K562 (cell line): ENCODE measurements at regions not wholly inside any gene's neighbourhood (a gene's known extent, or its start where the extent isn't known, plus 50 kb on each side); places are given as distances from the start of the nearest gene placed in this dataset.

Experiments used
- ATAC-seq: fragments of 200-7000 bp; cut with Tn5 transposase; 3 replicates; pipeline ENCODE4 v1.9.1; 2020; ENCODE audit warnings: moderate library complexity
- BruUV-seq: library from RNA; stranded (reverse); fragments of 400-500 nt; replicated peaks from 2 replicates; lab custom pipeline; 2021; lab: Mats Ljungman, UMichigan
- CTCF ChIA-PET: fragments of 300-600 bp; formaldehyde crosslinking; extraction: SDS; loops from one replicate; lab custom pipeline; 2021; ENCODE audit warnings: low intra/inter-chr PET ratio; lab: Yijun Ruan, JAX
- POLR2A ChIA-PET: fragments of 300-600, 350-650 bp; sonication (Branson Sonifier 250); formaldehyde crosslinking; extraction: SDS; loops from one replicate; lab custom pipeline; 2021; ENCODE audit warnings: antibody characterized with exemption, inconsistent platforms; lab: Yijun Ruan, JAX
- DNase-seq, 4 experiments: peaks; one replicate each; pipeline versions ENCODE4 v3.0.0 to v3.0.0-alpha.2; 2011 to 2018; ENCODE audit warnings: low spot score in 3 of 4, mixed read lengths in 3 of 4; ENCODE audit errors: extremely low read depth in 1 of 4
- FAIRE-seq: peaks from 2 replicates; lab custom pipeline; 2011; peaks lifted over from hg19 to GRCh38; lab: Jason Lieb, UNC
- H2AFZ ChIP-seq: 2 replicates; pipeline ENCODE4 v1.6.0; 2011; ENCODE audit warnings: low read depth, low read length, control low read depth, inconsistent platforms
- H3K27ac ChIP-seq: fragments of 200-600 bp; 3 replicates; pipeline ENCODE4 v1.8.0; 2011; ENCODE audit warnings: low read depth, mild to moderate bottlenecking, control low read depth, inconsistent platforms, low read length, moderate library complexity, mixed read lengths; ENCODE audit errors: extremely low read depth
- H3K27me3 ChIP-seq, 2 experiments: fragments of 300-600 bp in 1 of 2; 2 replicates in 1 of 2; 3 replicates in 1 of 2; pipeline versions ENCODE4 v1.6.0 to v1.8.0; 2011; ENCODE audit warnings: inconsistent platforms in 2 of 2, low read length in 2 of 2, mild to moderate bottlenecking in 1 of 2, mixed read lengths in 1 of 2, moderate library complexity in 1 of 2; ENCODE audit not compliant: control insufficient read depth in 2 of 2, insufficient read depth in 2 of 2
- H3K36me3 ChIP-seq: fragments of 300-600 bp; 3 replicates; pipeline ENCODE4 v1.8.0; 2011; ENCODE audit warnings: mild to moderate bottlenecking, low read length, inconsistent platforms; ENCODE audit not compliant: control insufficient read depth, insufficient read depth
- H3K4me1 ChIP-seq, 2 experiments: fragments of 200-600 bp in 1 of 2; replicated peaks in 1 of 2; 2 replicates in 1 of 2; 3 replicates in 1 of 2; pipeline versions ENCODE4 v1.5.1 to v1.8.0; 2011; ENCODE audit warnings: inconsistent platforms in 2 of 2, low read length in 2 of 2, mild to moderate bottlenecking in 1 of 2, mixed read lengths in 1 of 2, moderate library complexity in 1 of 2; ENCODE audit not compliant: control insufficient read depth in 2 of 2, insufficient read depth in 2 of 2
- H3K4me2 ChIP-seq: 2 replicates; pipeline ENCODE4 v1.6.1; 2011; ENCODE audit warnings: low read length, control low read depth, inconsistent platforms, mixed read lengths; ENCODE audit not compliant: insufficient read depth
- H3K4me3 ChIP-seq: fragments of 200-600 bp; sonication (generic), shearing (Covaris generic); 2 replicates; pipeline ENCODE4 v1.5.1; 2016; ENCODE audit warnings: control low read depth, inconsistent platforms
- H3K79me2 ChIP-seq: fragments of 200-600 bp; 3 replicates; pipeline ENCODE4 v1.8.0; 2011; ENCODE audit warnings: low read length, inconsistent platforms; ENCODE audit not compliant: control insufficient read depth, insufficient read depth
- H3K9ac ChIP-seq, 2 experiments: 2 replicates each; pipeline versions ENCODE4 v1.6.0 to v1.6.1; 2011; ENCODE audit warnings: low read depth in 2 of 2, low read length in 2 of 2, control low read depth in 1 of 2, inconsistent platforms in 1 of 2, mild to moderate bottlenecking in 1 of 2, mixed read lengths in 1 of 2; ENCODE audit not compliant: insufficient read depth in 1 of 2
- H3K9me1 ChIP-seq: one replicate; pipeline ENCODE4 v1.6.0; 2011; ENCODE audit warnings: inconsistent platforms, mild to moderate bottlenecking, low read length, moderate library complexity; ENCODE audit not compliant: control insufficient read depth, insufficient read depth
- H3K9me3 ChIP-seq: replicated peaks from 2 replicates; pipeline ENCODE4 v1.5.1; 2011; ENCODE audit warnings: low read depth, low read length, inconsistent platforms; ENCODE audit not compliant: control insufficient read depth, insufficient read depth
- H4K20me1 ChIP-seq: replicated peaks from 2 replicates; pipeline ENCODE4 v1.6.1; 2011; ENCODE audit warnings: low read length, inconsistent platforms, mixed read lengths; ENCODE audit not compliant: control insufficient read depth, insufficient read depth
- ARID3A ChIP-seq: IDR thresholded peaks from 2 replicates; pipeline ENCODE4 v1.6.1; 2012; ENCODE audit warnings: low read depth, low read length, improper control_type of control experiment, borderline replicate concordance
- CREB3 ChIP-seq: fragments of 450-650 bp; conservative IDR thresholded peaks from 2 replicates; pipeline ENCODE4 v1.6.1; 2016; ENCODE audit warnings: missing genetic modification characterization, low read depth, mild to moderate bottlenecking, missing compliant biosample characterization, moderate library complexity
- EHMT2 ChIP-seq: fragments of 450-650 bp; IDR thresholded peaks from 2 replicates; pipeline ENCODE4 v1.6.1; 2018; ENCODE audit warnings: antibody characterized with exemption
- ELK3 ChIP-seq: fragments of 450-650 bp; formaldehyde crosslinking; IDR thresholded peaks from 2 replicates; pipeline ENCODE4 v1.4.0; 2020; ENCODE audit warnings: mild to moderate bottlenecking
- FUS ChIP-seq: fragments of 200-400 bp; formaldehyde crosslinking; optimal IDR thresholded peaks from 2 replicates; pipeline ENCODE3; 2017; ENCODE audit warnings: low read depth, low read length
- GATAD2B ChIP-seq: fragments of 450-650 bp; IDR thresholded peaks from 2 replicates; pipeline ENCODE4 v1.6.1; 2017; ENCODE audit warnings: mild to moderate bottlenecking, borderline replicate concordance
- MCM7 ChIP-seq, 2 experiments: fragments of 450-650 bp; IDR thresholded peaks; 2 replicates each; pipeline ENCODE4 v1.6.1; 2016 to 2018
- TAF7 ChIP-seq: fragments of 450-650 bp; IDR thresholded peaks from 2 replicates; pipeline ENCODE4 v1.6.1; 2016; ENCODE audit warnings: missing genetic modification characterization, missing compliant biosample characterization
- TARDBP ChIP-seq: fragments of 450-650 bp; IDR thresholded peaks from 2 replicates; pipeline ENCODE4 v1.6.1; 2016
- TBP ChIP-seq: optimal IDR thresholded peaks from 2 replicates; pipeline ENCODE3; 2011; ENCODE audit warnings: low read depth, low read length, improper control_type of control experiment
- TCF7 ChIP-seq: sonication (generic); IDR thresholded peaks from 2 replicates; pipeline ENCODE4 v1.6.1; 2016; ENCODE audit warnings: antibody characterized with exemption, borderline replicate concordance
- ZFP36 ChIP-seq: fragments of 150-350 bp; IDR thresholded peaks from 2 replicates; pipeline ENCODE4 v1.6.1; 2018; ENCODE audit warnings: low read length, low read depth; ENCODE audit not compliant: partially characterized antibody
- WGBS: fragments of 100-300 bp; shearing (Covaris generic); methylation state at CpG from one replicate; pipeline ENCODE4 v1.1.6; 2016; ENCODE audit warnings: low coverage, mixed read lengths; ENCODE audit not compliant: insufficient coverage; ENCODE audit errors: missing lambda C conversion rate; 5-methylcytosine and 5-hydroxymethylcytosine counted together
- in situ Hi-C: fragments of 300-500 bp; cut with MboI; formaldehyde crosslinking; loops from 4 replicates; pipeline ENCODE4 v1.15.0; 2018; ENCODE audit warnings: inconsistent platforms, mixed read lengths
- intact Hi-C: fragments of 100-400 bp; cut with micrococcal nuclease; formaldehyde crosslinking; loops from 2 replicates; pipeline ENCODE4 v1.14.2; 2022
- TF ChIP-seq, protein P1 (sequence below): fragments of 450-650 bp; IDR thresholded peaks from 2 replicates; pipeline ENCODE4 v1.7.1; 2018; ENCODE audit warnings: mild to moderate bottlenecking, low read depth; ENCODE audit not compliant: partially characterized antibody
- TF ChIP-seq, protein P2 (sequence below), 2 experiments: fragments of 150-350 bp in 1 of 2; IDR thresholded peaks; 2 replicates each; pipeline ENCODE4 v1.6.1; 2012 to 2016; ENCODE audit warnings: low read depth in 2 of 2, low read length in 2 of 2, mild to moderate bottlenecking in 1 of 2, moderate library complexity in 1 of 2

DNA sequence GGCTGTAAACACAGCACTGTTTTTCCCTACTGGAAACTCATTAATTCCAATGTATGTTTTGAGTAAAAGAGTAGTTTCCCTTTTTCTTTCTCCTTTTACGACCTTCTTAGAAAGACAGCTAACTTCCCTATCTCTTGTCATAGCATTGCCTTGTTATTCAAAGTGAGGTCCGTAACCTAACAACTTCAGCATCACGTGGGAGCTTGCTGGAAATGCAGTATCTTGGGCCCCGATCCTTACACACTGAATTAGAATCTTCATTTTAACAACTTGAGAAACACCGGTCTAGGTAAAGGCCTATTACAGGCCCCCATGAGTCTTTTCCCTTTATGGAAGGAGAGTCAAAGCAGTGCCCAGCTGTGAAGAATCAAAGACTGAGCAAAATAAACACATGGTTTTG lies 230.7 kb upstream of the PRKD1 start:
- DNase-seq = no peak
- no peak for FAIRE-seq
- no peak overlapping the region for H2AFZ ChIP-seq
- H3K36me3 ChIP-seq = no peaks in the 10 kb centered on the region
- POLR2A ChIA-PET = no interaction called here
- no TSS peak for BruUV-seq
- WGBS = 0% methylated on average over 4 of the region's 5 CpGs
- H3K9me3 ChIP-seq = no peaks in the 10 kb centered on the region
- H3K4me3 ChIP-seq = no peak overlapping the region
- intact Hi-C loops = no loop called here
- in situ Hi-C loops = no loop called here
- H3K9me1 ChIP-seq = no peaks in the 10 kb centered on the region
- H3K79me2 ChIP-seq = no peaks in the 10 kb centered on the region
- H3K4me2 ChIP-seq = no peak overlapping the region
- no peak for ATAC-seq
- no peaks in the 10 kb centered on the region for H4K20me1 ChIP-seq
- H3K27ac ChIP-seq = no peak overlapping the region
- no peaks in the 10 kb centered on the region for H3K27me3 ChIP-seq
- H3K9ac ChIP-seq = no peak overlapping the region
- H3K4me1 ChIP-seq = no peaks in the 10 kb centered on the region
- CTCF ChIA-PET = no interaction called here
- no peak for TF ChIP-seq CREB3 (tag)
- TF ChIP-seq ZFP36 = no peak
- no peak for TF ChIP-seq ELK3 (CRISPR knock-in tag)
- TF ChIP-seq TCF7 = no peak
- TF ChIP-seq MCM7 (IDR thresholded peaks at IDR 0.05) = no peak
- TF ChIP-seq, protein P1, sequence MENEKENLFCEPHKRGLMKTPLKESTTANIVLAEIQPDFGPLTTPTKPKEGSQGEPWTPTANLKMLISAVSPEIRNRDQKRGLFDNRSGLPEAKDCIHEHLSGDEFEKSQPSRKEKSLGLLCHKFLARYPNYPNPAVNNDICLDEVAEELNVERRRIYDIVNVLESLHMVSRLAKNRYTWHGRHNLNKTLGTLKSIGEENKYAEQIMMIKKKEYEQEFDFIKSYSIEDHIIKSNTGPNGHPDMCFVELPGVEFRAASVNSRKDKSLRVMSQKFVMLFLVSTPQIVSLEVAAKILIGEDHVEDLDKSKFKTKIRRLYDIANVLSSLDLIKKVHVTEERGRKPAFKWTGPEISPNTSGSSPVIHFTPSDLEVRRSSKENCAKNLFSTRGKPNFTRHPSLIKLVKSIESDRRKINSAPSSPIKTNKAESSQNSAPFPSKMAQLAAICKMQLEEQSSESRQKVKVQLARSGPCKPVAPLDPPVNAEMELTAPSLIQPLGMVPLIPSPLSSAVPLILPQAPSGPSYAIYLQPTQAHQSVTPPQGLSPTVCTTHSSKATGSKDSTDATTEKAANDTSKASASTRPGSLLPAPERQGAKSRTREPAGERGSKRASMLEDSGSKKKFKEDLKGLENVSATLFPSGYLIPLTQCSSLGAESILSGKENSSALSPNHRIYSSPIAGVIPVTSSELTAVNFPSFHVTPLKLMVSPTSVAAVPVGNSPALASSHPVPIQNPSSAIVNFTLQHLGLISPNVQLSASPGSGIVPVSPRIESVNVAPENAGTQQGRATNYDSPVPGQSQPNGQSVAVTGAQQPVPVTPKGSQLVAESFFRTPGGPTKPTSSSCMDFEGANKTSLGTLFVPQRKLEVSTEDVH = no peak
- TF ChIP-seq, protein P2, sequence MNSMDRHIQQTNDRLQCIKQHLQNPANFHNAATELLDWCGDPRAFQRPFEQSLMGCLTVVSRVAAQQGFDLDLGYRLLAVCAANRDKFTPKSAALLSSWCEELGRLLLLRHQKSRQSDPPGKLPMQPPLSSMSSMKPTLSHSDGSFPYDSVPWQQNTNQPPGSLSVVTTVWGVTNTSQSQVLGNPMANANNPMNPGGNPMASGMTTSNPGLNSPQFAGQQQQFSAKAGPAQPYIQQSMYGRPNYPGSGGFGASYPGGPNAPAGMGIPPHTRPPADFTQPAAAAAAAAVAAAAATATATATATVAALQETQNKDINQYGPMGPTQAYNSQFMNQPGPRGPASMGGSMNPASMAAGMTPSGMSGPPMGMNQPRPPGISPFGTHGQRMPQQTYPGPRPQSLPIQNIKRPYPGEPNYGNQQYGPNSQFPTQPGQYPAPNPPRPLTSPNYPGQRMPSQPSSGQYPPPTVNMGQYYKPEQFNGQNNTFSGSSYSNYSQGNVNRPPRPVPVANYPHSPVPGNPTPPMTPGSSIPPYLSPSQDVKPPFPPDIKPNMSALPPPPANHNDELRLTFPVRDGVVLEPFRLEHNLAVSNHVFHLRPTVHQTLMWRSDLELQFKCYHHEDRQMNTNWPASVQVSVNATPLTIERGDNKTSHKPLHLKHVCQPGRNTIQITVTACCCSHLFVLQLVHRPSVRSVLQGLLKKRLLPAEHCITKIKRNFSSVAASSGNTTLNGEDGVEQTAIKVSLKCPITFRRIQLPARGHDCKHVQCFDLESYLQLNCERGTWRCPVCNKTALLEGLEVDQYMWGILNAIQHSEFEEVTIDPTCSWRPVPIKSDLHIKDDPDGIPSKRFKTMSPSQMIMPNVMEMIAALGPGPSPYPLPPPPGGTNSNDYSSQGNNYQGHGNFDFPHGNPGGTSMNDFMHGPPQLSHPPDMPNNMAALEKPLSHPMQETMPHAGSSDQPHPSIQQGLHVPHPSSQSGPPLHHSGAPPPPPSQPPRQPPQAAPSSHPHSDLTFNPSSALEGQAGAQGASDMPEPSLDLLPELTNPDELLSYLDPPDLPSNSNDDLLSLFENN (IDR thresholded peaks at IDR 0.05; ENCODE audit: low read depth in 2 of 2, low read length in 2 of 2) = no peak
- TF ChIP-seq FUS = no peak
- TF ChIP-seq ARID3A = no peak
- TF ChIP-seq GATAD2B = no peak
- TF ChIP-seq TBP = no peak
- TF ChIP-seq TARDBP = no peak
- no peak for TF ChIP-seq EHMT2
- TF ChIP-seq TAF7 (tag) = no peak
